ENCODE measurements at regions not wholly inside any gene's neighbourhood (a gene's known extent, or its start where the extent isn't known, plus 50 kb on each side); places are given as distances from the start of the nearest gene placed in this dataset.

GRCh38 chr1:209435654-209436566 lies 147.6 kb upstream of the CAMK1G start:
- peak; percentile 98 to 99 for TF ChIP-seq CTCF (conservative IDR thresholded peaks at IDR 0.05; ENCODE audit: low read depth in 2 of 2)
- no peak for TF ChIP-seq EZH2 (IDR thresholded peaks at IDR 0.05; ENCODE audit: low read depth, unreplicated experiment)
- no peak for TF ChIP-seq POLR2AphosphoS5 (IDR thresholded peaks at IDR 0.05; ENCODE audit: low read depth)
- TF ChIP-seq, protein P1, sequence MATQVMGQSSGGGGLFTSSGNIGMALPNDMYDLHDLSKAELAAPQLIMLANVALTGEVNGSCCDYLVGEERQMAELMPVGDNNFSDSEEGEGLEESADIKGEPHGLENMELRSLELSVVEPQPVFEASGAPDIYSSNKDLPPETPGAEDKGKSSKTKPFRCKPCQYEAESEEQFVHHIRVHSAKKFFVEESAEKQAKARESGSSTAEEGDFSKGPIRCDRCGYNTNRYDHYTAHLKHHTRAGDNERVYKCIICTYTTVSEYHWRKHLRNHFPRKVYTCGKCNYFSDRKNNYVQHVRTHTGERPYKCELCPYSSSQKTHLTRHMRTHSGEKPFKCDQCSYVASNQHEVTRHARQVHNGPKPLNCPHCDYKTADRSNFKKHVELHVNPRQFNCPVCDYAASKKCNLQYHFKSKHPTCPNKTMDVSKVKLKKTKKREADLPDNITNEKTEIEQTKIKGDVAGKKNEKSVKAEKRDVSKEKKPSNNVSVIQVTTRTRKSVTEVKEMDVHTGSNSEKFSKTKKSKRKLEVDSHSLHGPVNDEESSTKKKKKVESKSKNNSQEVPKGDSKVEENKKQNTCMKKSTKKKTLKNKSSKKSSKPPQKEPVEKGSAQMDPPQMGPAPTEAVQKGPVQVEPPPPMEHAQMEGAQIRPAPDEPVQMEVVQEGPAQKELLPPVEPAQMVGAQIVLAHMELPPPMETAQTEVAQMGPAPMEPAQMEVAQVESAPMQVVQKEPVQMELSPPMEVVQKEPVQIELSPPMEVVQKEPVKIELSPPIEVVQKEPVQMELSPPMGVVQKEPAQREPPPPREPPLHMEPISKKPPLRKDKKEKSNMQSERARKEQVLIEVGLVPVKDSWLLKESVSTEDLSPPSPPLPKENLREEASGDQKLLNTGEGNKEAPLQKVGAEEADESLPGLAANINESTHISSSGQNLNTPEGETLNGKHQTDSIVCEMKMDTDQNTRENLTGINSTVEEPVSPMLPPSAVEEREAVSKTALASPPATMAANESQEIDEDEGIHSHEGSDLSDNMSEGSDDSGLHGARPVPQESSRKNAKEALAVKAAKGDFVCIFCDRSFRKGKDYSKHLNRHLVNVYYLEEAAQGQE (IDR thresholded peaks at IDR 0.05; ENCODE audit: unreplicated experiment), result no peak
- TF ChIP-seq ZNF331 (CRISPR knock-in tag; IDR thresholded peaks at IDR 0.05; ENCODE audit: low read depth), result no peak
- peak; percentile 80 for TF ChIP-seq CREB1 (CRISPR knock-in tag; IDR thresholded peaks at IDR 0.05; ENCODE audit: low read depth)
- no peak for TF ChIP-seq EZH2phosphoT487 (IDR thresholded peaks at IDR 0.05; ENCODE audit: unreplicated experiment)
- TF ChIP-seq JUNB (IDR thresholded peaks at IDR 0.05; ENCODE audit: unreplicated experiment), result no peak
- no peak for TF ChIP-seq ZNF114 (CRISPR knock-in tag; IDR thresholded peaks at IDR 0.05)
- TF ChIP-seq, protein P2, sequence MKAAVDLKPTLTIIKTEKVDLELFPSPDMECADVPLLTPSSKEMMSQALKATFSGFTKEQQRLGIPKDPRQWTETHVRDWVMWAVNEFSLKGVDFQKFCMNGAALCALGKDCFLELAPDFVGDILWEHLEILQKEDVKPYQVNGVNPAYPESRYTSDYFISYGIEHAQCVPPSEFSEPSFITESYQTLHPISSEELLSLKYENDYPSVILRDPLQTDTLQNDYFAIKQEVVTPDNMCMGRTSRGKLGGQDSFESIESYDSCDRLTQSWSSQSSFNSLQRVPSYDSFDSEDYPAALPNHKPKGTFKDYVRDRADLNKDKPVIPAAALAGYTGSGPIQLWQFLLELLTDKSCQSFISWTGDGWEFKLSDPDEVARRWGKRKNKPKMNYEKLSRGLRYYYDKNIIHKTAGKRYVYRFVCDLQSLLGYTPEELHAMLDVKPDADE (IDR thresholded peaks at IDR 0.05), result no peak

All from GM23338 (cell line).